Peyer's patch (tissue), 4 donors: ENCODE measurements at regions not wholly inside any gene's neighbourhood (a gene's known extent, or its start where the extent isn't known, plus 50 kb on each side); places are given as distances from the start of the nearest gene placed in this dataset.

Experiments
- DNase-seq, 3 donors: peaks; one replicate each; pipeline ENCODE4 v3.0.0-alpha.2; 2017 to 2019
- H3K27ac ChIP-seq, 4 donors: fragments of 200-600 bp; sonication (generic); one replicate each; pipeline ENCODE4 v1.5.1; 2016 to 2019
- H3K27me3 ChIP-seq, 2 donors: fragments of 200-600 bp; sonication (generic); one replicate each; pipeline ENCODE4 v1.5.1; 2019
- H3K36me3 ChIP-seq, 3 donors: fragments of 200-600 bp; sonication (generic); one replicate each; pipeline ENCODE4 v1.5.1; 2016 to 2019
- H3K4me1 ChIP-seq, 4 donors: fragments of 200-600 bp; sonication (generic); one replicate each; pipeline ENCODE4 v1.5.1; 2016 to 2019
- H3K4me3 ChIP-seq, 4 donors: fragments of 200-600 bp; sonication (generic); 1 replicate in 3 of 4; 2 replicates in 1 of 4; pipeline ENCODE4 v1.5.1; 2016 to 2019; ENCODE audit warnings: mild to moderate bottlenecking in 1 of 4
- H3K9me3 ChIP-seq, 4 donors: fragments of 200-600 bp; sonication (generic); one replicate each; pipeline ENCODE4 v1.5.1; 2016 to 2019; ENCODE audit warnings: mild to moderate bottlenecking in 1 of 4
- POLR2A ChIP-seq, 2 donors: fragments of 450-650 bp; IDR thresholded peaks; one replicate each; pipeline ENCODE4 v1.5.1; 2017; ENCODE audit warnings: antibody characterized with exemption in 2 of 2, mild to moderate bottlenecking in 2 of 2, moderate library complexity in 2 of 2
- TF ChIP-seq, protein P1 (sequence below), 6 experiments: fragments of 450-650 bp in 4 of 6; fragments of 200-600 bp in 2 of 6; sonication (generic) in 1 of 6; IDR thresholded peaks; one replicate each; pipeline ENCODE4 v1.5.1; 2017 to 2019; ENCODE audit warnings: antibody characterized with exemption in 6 of 6, mild to moderate bottlenecking in 3 of 6, moderate library complexity in 1 of 6

DNA sequence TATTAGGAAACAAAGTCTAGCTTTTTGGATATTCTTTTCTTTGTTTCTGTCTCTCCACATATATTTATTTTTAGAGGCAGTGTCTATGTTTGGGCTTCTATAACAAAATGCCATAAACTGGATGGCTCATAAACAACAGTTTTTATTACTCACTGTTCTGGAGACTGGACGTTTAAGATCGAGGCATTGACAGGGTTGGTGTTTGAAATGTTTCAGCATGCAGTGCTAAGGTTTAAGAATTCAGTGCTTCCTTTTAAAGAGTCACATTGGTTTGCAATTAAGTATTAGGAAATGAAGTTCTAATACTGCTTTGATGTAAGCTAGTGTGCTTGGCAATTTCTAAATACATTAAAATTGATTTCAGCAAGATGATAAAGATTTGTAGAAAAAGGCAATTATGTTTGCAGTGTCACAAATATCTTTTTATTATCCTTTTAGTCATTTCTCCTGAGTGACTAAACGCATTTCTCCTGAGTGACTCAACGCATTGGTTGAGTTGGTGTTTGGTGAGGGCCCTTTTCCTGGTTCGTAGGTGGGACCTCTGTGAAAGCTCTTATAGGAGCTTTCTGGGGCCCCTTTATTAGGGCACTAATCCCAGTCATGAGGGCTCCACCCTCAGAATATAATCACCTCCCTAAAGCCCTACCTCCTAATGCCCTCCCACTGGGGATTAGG, 317.0 kb downstream of the USP25 start:
- no peaks in the 10 kb centered on the region for H3K4me1 ChIP-seq
- H3K27me3 ChIP-seq: no peaks in the 10 kb centered on the region
- H3K27ac ChIP-seq: no peak overlapping the region
- DNase-seq: no peak
- TF ChIP-seq POLR2A (IDR thresholded peaks at IDR 0.05): no peak
- TF ChIP-seq, protein P1, sequence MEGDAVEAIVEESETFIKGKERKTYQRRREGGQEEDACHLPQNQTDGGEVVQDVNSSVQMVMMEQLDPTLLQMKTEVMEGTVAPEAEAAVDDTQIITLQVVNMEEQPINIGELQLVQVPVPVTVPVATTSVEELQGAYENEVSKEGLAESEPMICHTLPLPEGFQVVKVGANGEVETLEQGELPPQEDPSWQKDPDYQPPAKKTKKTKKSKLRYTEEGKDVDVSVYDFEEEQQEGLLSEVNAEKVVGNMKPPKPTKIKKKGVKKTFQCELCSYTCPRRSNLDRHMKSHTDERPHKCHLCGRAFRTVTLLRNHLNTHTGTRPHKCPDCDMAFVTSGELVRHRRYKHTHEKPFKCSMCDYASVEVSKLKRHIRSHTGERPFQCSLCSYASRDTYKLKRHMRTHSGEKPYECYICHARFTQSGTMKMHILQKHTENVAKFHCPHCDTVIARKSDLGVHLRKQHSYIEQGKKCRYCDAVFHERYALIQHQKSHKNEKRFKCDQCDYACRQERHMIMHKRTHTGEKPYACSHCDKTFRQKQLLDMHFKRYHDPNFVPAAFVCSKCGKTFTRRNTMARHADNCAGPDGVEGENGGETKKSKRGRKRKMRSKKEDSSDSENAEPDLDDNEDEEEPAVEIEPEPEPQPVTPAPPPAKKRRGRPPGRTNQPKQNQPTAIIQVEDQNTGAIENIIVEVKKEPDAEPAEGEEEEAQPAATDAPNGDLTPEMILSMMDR (IDR thresholded peaks at IDR 0.05): no peak
- H3K36me3 ChIP-seq: no peaks in the 10 kb centered on the region
- no peak overlapping the region for H3K4me3 ChIP-seq
- H3K9me3 ChIP-seq: no peaks in the 10 kb centered on the region

DNA sequence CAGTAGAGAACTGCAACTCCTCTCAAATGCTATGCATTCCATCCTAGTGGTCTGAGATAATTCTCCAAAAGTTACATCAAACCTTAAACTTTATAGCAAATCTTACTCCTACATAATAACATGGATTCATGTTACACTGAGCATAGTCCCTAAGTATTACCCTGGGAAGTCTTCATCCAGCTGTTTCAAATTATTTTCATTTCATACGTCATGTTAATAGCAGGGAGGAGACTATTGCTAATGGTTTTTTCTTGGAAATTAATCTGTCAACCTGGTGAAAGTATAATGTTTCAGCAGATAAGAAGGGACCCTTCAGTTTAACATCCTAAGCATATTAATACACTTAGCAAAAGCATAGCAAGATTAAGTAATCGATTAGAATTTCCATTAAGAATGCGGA, 318.1 kb downstream of the USP25 start:
- TF ChIP-seq POLR2A (IDR thresholded peaks at IDR 0.05): no peak
- Histone ChIP-seq H3K27ac (no peak overlapping the region), H3K4me1 (no peaks in the 10 kb centered on the region), H3K9me3 (no peaks in the 10 kb centered on the region), H3K27me3 (no peaks in the 10 kb centered on the region), H3K36me3 (no peaks in the 10 kb centered on the region), H3K4me3 (no peak overlapping the region)
- DNase-seq: no peak

DNA sequence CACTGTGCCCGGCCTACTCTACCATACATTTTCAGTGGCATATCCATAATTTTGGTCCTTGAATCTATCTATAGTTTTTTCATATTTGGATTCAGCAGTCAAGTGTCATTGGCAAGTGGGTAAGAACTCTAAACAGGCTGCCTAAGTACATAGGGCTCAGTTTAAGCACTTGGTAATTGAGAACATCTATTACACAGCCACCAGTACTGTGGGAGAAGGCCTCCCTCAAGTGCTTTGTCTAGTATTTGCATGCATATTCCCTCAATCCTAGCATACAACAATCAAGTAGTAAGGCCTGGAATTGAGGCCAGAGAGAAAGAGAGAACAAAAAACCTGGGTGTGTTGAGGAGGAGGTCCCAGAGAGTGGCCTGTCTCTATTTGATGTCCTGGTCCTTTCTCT, 325.2 kb downstream of the USP25 start:
- Histone ChIP-seq H3K4me1 (no peaks in the 10 kb centered on the region), H3K27ac (no peak overlapping the region), H3K4me3 (no peak overlapping the region), H3K9me3 (no peaks in the 10 kb centered on the region), H3K36me3 (no peaks in the 10 kb centered on the region), H3K27me3 (no peaks in the 10 kb centered on the region)
- TF ChIP-seq POLR2A (IDR thresholded peaks at IDR 0.05): no peak
- TF ChIP-seq, protein P1 (IDR thresholded peaks at IDR 0.05): no peak
- DNase-seq: no peak

DNA sequence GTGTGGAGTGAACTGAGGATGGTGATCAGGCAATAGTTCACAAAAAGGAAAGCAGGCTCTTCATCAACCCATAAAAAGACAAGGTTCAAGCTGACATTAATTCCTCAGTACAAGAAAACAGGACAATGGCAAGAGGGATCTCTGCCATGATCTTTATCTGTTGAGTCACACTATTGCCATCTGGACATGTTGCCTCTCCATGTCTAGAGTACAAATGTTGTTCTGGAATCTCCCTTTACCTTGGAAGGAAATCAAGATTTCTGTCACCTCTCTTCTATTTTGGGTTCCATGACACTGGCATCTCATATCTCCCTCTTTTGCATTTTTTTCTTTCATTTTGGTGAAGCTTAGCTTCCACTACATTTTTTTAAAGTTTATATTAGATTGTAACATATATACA, 329.1 kb downstream of the USP25 start:
- DNase-seq: no peak
- no peaks in the 10 kb centered on the region for H3K4me1 ChIP-seq
- H3K27me3 ChIP-seq: no peaks in the 10 kb centered on the region
- no peaks in the 10 kb centered on the region for H3K9me3 ChIP-seq
- H3K4me3 ChIP-seq: no peak overlapping the region
- no peaks in the 10 kb centered on the region for H3K36me3 ChIP-seq
- no peak overlapping the region for H3K27ac ChIP-seq
- TF ChIP-seq, protein P1 (IDR thresholded peaks at IDR 0.05): no peak
- TF ChIP-seq POLR2A (IDR thresholded peaks at IDR 0.05): no peak

DNA sequence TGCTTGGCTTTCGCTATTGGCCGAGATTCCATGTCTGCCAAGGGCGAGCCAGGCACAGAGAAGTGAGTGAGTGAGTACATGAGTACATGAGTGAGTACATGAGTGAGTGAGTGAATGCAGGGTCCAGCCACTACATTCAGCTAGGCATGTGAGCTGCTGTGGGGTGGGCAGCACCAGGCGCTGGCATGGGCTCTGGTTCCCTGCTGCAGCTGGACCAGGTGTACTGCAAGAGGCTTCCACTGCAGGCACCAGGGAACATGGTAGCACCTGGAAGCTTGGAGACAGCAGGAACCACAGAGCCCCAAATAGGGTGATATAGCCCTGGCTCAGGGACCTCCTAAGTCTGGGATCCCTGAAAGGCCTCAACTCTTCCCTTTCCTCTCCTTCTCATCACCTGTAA, 330.2 kb downstream of the USP25 start:
- Histone ChIP-seq H3K27me3 (no peaks in the 10 kb centered on the region), H3K27ac (no peak overlapping the region), H3K36me3 (no peaks in the 10 kb centered on the region), H3K4me3 (no peak overlapping the region), H3K4me1 (no peaks in the 10 kb centered on the region), H3K9me3 (no peaks in the 10 kb centered on the region)
- no peak for DNase-seq
- no peak for TF ChIP-seq POLR2A (IDR thresholded peaks at IDR 0.05)
- TF ChIP-seq, protein P1 (IDR thresholded peaks at IDR 0.05): no peak

DNA sequence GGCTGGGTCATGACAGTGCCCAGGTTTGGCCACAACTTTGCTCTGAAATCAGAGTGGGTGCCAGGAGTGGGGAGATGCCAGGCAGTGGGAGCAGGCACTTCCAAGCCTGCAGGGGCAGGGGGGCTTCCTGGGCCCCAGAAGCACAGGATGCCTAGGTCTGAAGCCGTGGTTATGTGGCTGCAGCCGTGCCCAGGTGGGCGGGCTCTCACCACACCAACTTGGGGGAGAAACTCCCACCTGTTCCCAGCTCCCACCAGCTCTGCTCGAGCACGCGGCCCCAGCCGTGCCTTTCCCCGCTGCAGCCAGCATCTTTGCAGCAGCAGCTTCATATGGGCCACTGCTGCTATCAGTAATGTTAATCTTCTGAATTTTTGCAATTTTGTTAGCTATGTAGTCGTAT, 331.4 kb downstream of the USP25 start:
- no peaks in the 10 kb centered on the region for H3K9me3 ChIP-seq
- H3K27ac ChIP-seq: no peak overlapping the region
- no peaks in the 10 kb centered on the region for H3K4me1 ChIP-seq
- DNase-seq: no peak
- no peak overlapping the region for H3K4me3 ChIP-seq
- TF ChIP-seq, protein P1 (IDR thresholded peaks at IDR 0.05): no peak
- TF ChIP-seq POLR2A (IDR thresholded peaks at IDR 0.05): no peak
- no peaks in the 10 kb centered on the region for H3K27me3 ChIP-seq
- no peaks in the 10 kb centered on the region for H3K36me3 ChIP-seq
